ENCODE measurements at regions not wholly inside any gene's neighbourhood (a gene's known extent, or its start where the extent isn't known, plus 50 kb on each side); places are given as distances from the start of the nearest gene placed in this dataset.

- POLR2A ChIA-PET: no interaction called here
- Histone ChIP-seq H3K36me3 (ENCODE audit: control insufficient read depth in 1 of 2, insufficient read depth in 2 of 2, low read length in 2 of 2) (no peaks in the 10 kb centered on the region), H3K27me3 (ENCODE audit: insufficient read depth, low read length) (no peaks in the 10 kb centered on the region), H3K27ac (ENCODE audit: low read depth, low read length) (no peak overlapping the region), H3K9me3 (ENCODE audit: control insufficient read depth in 1 of 2, insufficient read depth in 1 of 2, low read depth in 1 of 2, low read length in 2 of 2) (no peaks in the 10 kb centered on the region), H3K4me1 (ENCODE audit: control insufficient read depth in 1 of 2, insufficient read depth in 2 of 2, low read length in 2 of 2) (no peaks in the 10 kb centered on the region), H4K20me1 (ENCODE audit: insufficient read depth) (no peaks in the 10 kb centered on the region), H3K9me2 (ENCODE audit: insufficient read depth) (no peaks in the 10 kb centered on the region), H2AFZ (ENCODE audit: low read depth, low read length, poor library complexity, severe bottlenecking) (no peak overlapping the region), H3K9ac (ENCODE audit: low read length) (no peak overlapping the region), H3K4me3 (replicated peaks in 1 of 2; ENCODE audit: low read depth in 1 of 2, low read length in 2 of 2) (no peak overlapping the region), H3K79me2 (ENCODE audit: insufficient read depth, low read length) (no peaks in the 10 kb centered on the region), H3K4me2 (ENCODE audit: low read length) (no peak overlapping the region)
- DNase-seq (ENCODE audit: low read depth, low spot score): no peak
- intact Hi-C loops (cut with micrococcal nuclease): no loop called here
- TF ChIP-seq MAX (IDR thresholded peaks at IDR 0.05): no peak
- TF ChIP-seq RAD21 (IDR thresholded peaks at IDR 0.05; ENCODE audit: low read depth): no peak
- TF ChIP-seq EZH2phosphoT487 (IDR thresholded peaks at IDR 0.05; ENCODE audit: borderline replicate concordance): no peak
- BruUV-seq (replicated peaks): no TSS peak
- RAD21 ChIA-PET (ENCODE audit: low non-redundant PET in 1 of 2, low total read pairs in 2 of 2, uncharacterized antibody in 2 of 2, unreplicated experiment in 2 of 2): no interaction called here
- CTCF ChIA-PET: no interaction called here
- no peak for ATAC-seq
Observed at GRCh38 chr12:60317361-60317760, 721.5 kb downstream of the SLC16A7 start.

- no peak overlapping the region for H3K4me2 ChIP-seq (ENCODE audit: low read length)
- no peaks in the 10 kb centered on the region for H4K20me1 ChIP-seq (ENCODE audit: insufficient read depth)
- ChIA-PET POLR2A (no interaction called here), RAD21 (ENCODE audit: low non-redundant PET in 1 of 2, low total read pairs in 2 of 2, uncharacterized antibody in 2 of 2, unreplicated experiment in 2 of 2) (no interaction called here), CTCF (no interaction called here)
- DNase-seq (ENCODE audit: low read depth, low spot score) (no peak), ATAC-seq (no peak)
- no TSS peak for BruUV-seq (replicated peaks)
- H3K27ac ChIP-seq (ENCODE audit: low read depth, low read length): no peak overlapping the region
- H3K9me2 ChIP-seq (ENCODE audit: insufficient read depth): no peaks in the 10 kb centered on the region
- no peak overlapping the region for H2AFZ ChIP-seq (ENCODE audit: low read depth, low read length, poor library complexity, severe bottlenecking)
- no peaks in the 10 kb centered on the region for H3K79me2 ChIP-seq (ENCODE audit: insufficient read depth, low read length)
- H3K9me3 ChIP-seq (ENCODE audit: control insufficient read depth in 1 of 2, insufficient read depth in 1 of 2, low read depth in 1 of 2, low read length in 2 of 2): no peaks in the 10 kb centered on the region
- no peak overlapping the region for H3K4me3 ChIP-seq (replicated peaks in 1 of 2; ENCODE audit: low read depth in 1 of 2, low read length in 2 of 2)
- TF ChIP-seq SIN3A (IDR thresholded peaks at IDR 0.05; ENCODE audit: low read depth) (no peak), YY1 (IDR thresholded peaks at IDR 0.05; ENCODE audit: extremely low read depth, insufficient replicate concordance, low read depth, low read length) (no peak), SP1 (IDR thresholded peaks at IDR 0.05; ENCODE audit: low read depth) (no peak), CTCF (IDR thresholded peaks at IDR 0.05 in 2 of 3, conservative IDR thresholded peaks at IDR 0.05 in 1 of 3; ENCODE audit: borderline replicate concordance in 1 of 3, insufficient read depth in 1 of 3, low read depth in 2 of 3, low read length in 2 of 3) (no peak), ZFX (IDR thresholded peaks at IDR 0.05) (no peak), ZBTB33 (IDR thresholded peaks at IDR 0.05; ENCODE audit: extremely low read depth, insufficient replicate concordance, low read length) (no peak), EZH2phosphoT487 (IDR thresholded peaks at IDR 0.05; ENCODE audit: borderline replicate concordance) (no peak), ZNF274 (IDR thresholded peaks at IDR 0.05; ENCODE audit: low read depth, low read length) (no peak), POLR2A (IDR thresholded peaks at IDR 0.05; ENCODE audit: borderline replicate concordance, extremely low read depth, insufficient read depth, insufficient read length) (no peak), ELF1 (IDR thresholded peaks at IDR 0.05; ENCODE audit: borderline replicate concordance, low read depth) (no peak), EGR1 (IDR thresholded peaks at IDR 0.05; ENCODE audit: low read depth) (no peak), FOSL1 (IDR thresholded peaks at IDR 0.05; ENCODE audit: low read depth) (no peak), CBX3 (IDR thresholded peaks at IDR 0.05; ENCODE audit: low read depth) (no peak)
- H3K27me3 ChIP-seq (ENCODE audit: insufficient read depth, low read length): no peaks in the 10 kb centered on the region
- H3K4me1 ChIP-seq (ENCODE audit: control insufficient read depth in 1 of 2, insufficient read depth in 2 of 2, low read length in 2 of 2): no peaks in the 10 kb centered on the region
- H3K9ac ChIP-seq (ENCODE audit: low read length): no peak overlapping the region
- intact Hi-C loops (cut with micrococcal nuclease): no loop called here
- no peaks in the 10 kb centered on the region for H3K36me3 ChIP-seq (ENCODE audit: control insufficient read depth in 1 of 2, insufficient read depth in 2 of 2, low read length in 2 of 2)
Observed at GRCh38 chr12:60324746-60325145, 728.9 kb downstream of the SLC16A7 start.
